ENCODE measurements at regions not wholly inside any gene's neighbourhood (a gene's known extent, or its start where the extent isn't known, plus 50 kb on each side); places are given as distances from the start of the nearest gene placed in this dataset.

DNA sequence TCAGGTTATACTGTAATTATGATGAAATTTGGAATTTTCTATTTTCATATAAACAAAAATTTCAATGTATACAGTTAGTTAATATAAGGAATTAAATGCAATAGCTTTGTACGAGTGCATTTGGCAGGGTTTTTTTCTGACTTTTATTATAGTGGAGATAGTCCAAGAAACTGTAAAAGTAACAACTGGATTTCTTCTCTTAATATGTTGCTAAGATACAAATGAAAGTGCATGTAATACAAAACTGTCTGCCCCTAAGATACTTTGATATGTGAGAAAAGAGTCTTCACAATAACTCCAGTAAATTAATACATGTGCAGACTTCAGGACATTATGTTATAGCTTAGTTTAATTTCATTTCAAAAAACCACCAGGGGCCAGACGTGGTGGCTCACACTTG is 721.4 kb downstream of the CBLN4 start:
- no peak for TF ChIP-seq FOS (IDR thresholded peaks at IDR 0.05; ENCODE audit: borderline replicate concordance, extremely low read depth, insufficient read length)
- TF ChIP-seq, protein P1, sequence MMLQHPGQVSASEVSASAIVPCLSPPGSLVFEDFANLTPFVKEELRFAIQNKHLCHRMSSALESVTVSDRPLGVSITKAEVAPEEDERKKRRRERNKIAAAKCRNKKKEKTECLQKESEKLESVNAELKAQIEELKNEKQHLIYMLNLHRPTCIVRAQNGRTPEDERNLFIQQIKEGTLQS (IDR thresholded peaks at IDR 0.05; ENCODE audit: borderline replicate concordance, extremely low read depth, low read depth, low read length): no peak
- no peak for TF ChIP-seq ETV6 (conservative IDR thresholded peaks at IDR 0.05 in 1 of 2, IDR thresholded peaks at IDR 0.05 in 1 of 2; ENCODE audit: borderline replicate concordance in 1 of 2, low read depth in 1 of 2)
- TF ChIP-seq POLR2A (IDR thresholded peaks at IDR 0.05; ENCODE audit: low read depth, low read length): no peak
- TF ChIP-seq, protein P2, sequence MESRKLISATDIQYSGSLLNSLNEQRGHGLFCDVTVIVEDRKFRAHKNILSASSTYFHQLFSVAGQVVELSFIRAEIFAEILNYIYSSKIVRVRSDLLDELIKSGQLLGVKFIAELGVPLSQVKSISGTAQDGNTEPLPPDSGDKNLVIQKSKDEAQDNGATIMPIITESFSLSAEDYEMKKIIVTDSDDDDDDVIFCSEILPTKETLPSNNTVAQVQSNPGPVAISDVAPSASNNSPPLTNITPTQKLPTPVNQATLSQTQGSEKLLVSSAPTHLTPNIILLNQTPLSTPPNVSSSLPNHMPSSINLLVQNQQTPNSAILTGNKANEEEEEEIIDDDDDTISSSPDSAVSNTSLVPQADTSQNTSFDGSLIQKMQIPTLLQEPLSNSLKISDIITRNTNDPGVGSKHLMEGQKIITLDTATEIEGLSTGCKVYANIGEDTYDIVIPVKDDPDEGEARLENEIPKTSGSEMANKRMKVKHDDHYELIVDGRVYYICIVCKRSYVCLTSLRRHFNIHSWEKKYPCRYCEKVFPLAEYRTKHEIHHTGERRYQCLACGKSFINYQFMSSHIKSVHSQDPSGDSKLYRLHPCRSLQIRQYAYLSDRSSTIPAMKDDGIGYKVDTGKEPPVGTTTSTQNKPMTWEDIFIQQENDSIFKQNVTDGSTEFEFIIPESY (IDR thresholded peaks at IDR 0.05): no peak
- no peak for TF ChIP-seq HDAC6 (IDR thresholded peaks at IDR 0.05; ENCODE audit: unreplicated experiment)
- TF ChIP-seq EP300 (IDR thresholded peaks at IDR 0.05; ENCODE audit: borderline replicate concordance in 1 of 2, control insufficient read depth in 1 of 2, low read depth in 2 of 2, low read length in 2 of 2): no peak
- no peak for TF ChIP-seq FOXK2 (IDR thresholded peaks at IDR 0.05)
- TF ChIP-seq, protein P3, sequence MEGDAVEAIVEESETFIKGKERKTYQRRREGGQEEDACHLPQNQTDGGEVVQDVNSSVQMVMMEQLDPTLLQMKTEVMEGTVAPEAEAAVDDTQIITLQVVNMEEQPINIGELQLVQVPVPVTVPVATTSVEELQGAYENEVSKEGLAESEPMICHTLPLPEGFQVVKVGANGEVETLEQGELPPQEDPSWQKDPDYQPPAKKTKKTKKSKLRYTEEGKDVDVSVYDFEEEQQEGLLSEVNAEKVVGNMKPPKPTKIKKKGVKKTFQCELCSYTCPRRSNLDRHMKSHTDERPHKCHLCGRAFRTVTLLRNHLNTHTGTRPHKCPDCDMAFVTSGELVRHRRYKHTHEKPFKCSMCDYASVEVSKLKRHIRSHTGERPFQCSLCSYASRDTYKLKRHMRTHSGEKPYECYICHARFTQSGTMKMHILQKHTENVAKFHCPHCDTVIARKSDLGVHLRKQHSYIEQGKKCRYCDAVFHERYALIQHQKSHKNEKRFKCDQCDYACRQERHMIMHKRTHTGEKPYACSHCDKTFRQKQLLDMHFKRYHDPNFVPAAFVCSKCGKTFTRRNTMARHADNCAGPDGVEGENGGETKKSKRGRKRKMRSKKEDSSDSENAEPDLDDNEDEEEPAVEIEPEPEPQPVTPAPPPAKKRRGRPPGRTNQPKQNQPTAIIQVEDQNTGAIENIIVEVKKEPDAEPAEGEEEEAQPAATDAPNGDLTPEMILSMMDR (IDR thresholded peaks at IDR 0.05 in 2 of 3, conservative IDR thresholded peaks at IDR 0.05 in 1 of 3; ENCODE audit: control insufficient read depth in 2 of 3, extremely low read depth in 1 of 3, insufficient read depth in 1 of 3, low read depth in 3 of 3, low read length in 3 of 3): no peak
- no peak for TF ChIP-seq HCFC1 (IDR thresholded peaks at IDR 0.05; ENCODE audit: low read length)
- TF ChIP-seq, protein P4, sequence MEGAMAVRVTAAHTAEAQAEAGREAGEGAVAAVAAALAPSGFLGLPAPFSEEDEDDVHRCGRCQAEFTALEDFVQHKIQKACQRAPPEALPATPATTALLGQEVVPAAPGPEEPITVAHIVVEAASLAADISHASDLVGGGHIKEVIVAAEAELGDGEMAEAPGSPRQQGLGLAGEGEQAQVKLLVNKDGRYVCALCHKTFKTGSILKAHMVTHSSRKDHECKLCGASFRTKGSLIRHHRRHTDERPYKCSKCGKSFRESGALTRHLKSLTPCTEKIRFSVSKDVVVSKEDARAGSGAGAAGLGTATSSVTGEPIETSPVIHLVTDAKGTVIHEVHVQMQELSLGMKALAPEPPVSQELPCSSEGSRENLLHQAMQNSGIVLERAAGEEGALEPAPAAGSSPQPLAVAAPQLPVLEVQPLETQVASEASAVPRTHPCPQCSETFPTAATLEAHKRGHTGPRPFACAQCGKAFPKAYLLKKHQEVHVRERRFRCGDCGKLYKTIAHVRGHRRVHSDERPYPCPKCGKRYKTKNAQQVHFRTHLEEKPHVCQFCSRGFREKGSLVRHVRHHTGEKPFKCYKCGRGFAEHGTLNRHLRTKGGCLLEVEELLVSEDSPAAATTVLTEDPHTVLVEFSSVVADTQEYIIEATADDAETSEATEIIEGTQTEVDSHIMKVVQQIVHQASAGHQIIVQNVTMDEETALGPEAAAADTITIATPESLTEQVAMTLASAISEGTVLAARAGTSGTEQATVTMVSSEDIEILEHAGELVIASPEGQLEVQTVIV (IDR thresholded peaks at IDR 0.05; ENCODE audit: borderline replicate concordance, partially characterized antibody): no peak
- TF ChIP-seq TCF12 (IDR thresholded peaks at IDR 0.05; ENCODE audit: low read depth, low read length): no peak
- TF ChIP-seq RAD21 (IDR thresholded peaks at IDR 0.05; ENCODE audit: insufficient read depth, low read depth, low read length): no peak

Data from GM12878 (cell line).